MM.1S (cell line): ENCODE measurements at regions not wholly inside any gene's neighbourhood (a gene's known extent, or its start where the extent isn't known, plus 50 kb on each side); places are given as distances from the start of the nearest gene placed in this dataset.

Experiments used
- CTCF ChIP-seq: fragments of 300-600 bp; sonication (generic); IDR thresholded peaks from 2 replicates; pipeline ENCODE4 v1.5.1; 2016; ENCODE audit warnings: antibody characterized with exemption, low read length, mixed read lengths
- EZH2 ChIP-seq: fragments of 300-600 bp; sonication (generic); optimal IDR thresholded peaks from 2 replicates; pipeline ENCODE3; 2017; ENCODE audit warnings: low read depth, mild to moderate bottlenecking, antibody characterized with exemption, low read length, mixed read lengths
- EZH2phosphoT487 ChIP-seq: fragments of 300-600 bp; sonication (generic); IDR thresholded peaks from 2 replicates; pipeline ENCODE4 v1.6.1; 2018; ENCODE audit warnings: antibody characterized with exemption, low read length

GRCh38 chr6:169906004-169906687 lies 154.7 kb downstream of the ERMARD start:
- TF ChIP-seq CTCF (no peak), EZH2phosphoT487 (no peak), EZH2 (no peak)
